ENCODE measurements at regions not wholly inside any gene's neighbourhood (a gene's known extent, or its start where the extent isn't known, plus 50 kb on each side); places are given as distances from the start of the nearest gene placed in this dataset.

GRCh38 chr11:28401446-28401845, 293.3 kb downstream of the METTL15 start (continued):
- no peak for TF ChIP-seq TSHZ2 (CRISPR knock-in tag; IDR thresholded peaks at IDR 0.05)
- TF ChIP-seq ZFP30 (CRISPR knock-in tag; IDR thresholded peaks at IDR 0.05), result no peak
- TF ChIP-seq CSDC2 (CRISPR knock-in tag; IDR thresholded peaks at IDR 0.05), result no peak
- TF ChIP-seq ZNF565 (CRISPR knock-in tag; conservative IDR thresholded peaks at IDR 0.05; ENCODE audit: low read depth), result no peak
- no peak for TF ChIP-seq ZNF8 (CRISPR knock-in tag; IDR thresholded peaks at IDR 0.05)
- no peak for TF ChIP-seq ZC3H10 (CRISPR knock-in tag; IDR thresholded peaks at IDR 0.05)
- TF ChIP-seq TOX (CRISPR knock-in tag; IDR thresholded peaks at IDR 0.05; ENCODE audit: borderline replicate concordance), result no peak

GRCh38 chr11:28400331-28401100, 292.3 kb downstream of the METTL15 start:
- no peak for TF ChIP-seq BACH2 (CRISPR knock-in tag; IDR thresholded peaks at IDR 0.05; ENCODE audit: borderline replicate concordance)
- ATAC-seq, result no peak

GRCh38 chr11:28393348-28393747, 285.2 kb downstream of the METTL15 start:
- ATAC-seq, result no peak
- TF ChIP-seq ESRRG (CRISPR knock-in tag; IDR thresholded peaks at IDR 0.05), result no peak
- no peak for TF ChIP-seq TSHZ2 (CRISPR knock-in tag; IDR thresholded peaks at IDR 0.05)
- no peak for TF ChIP-seq CSRNP3 (CRISPR knock-in tag; IDR thresholded peaks at IDR 0.05)
- no peak for TF ChIP-seq SNAI2 (CRISPR knock-in tag; IDR thresholded peaks at IDR 0.05)

- TF ChIP-seq ESRRG (CRISPR knock-in tag; IDR thresholded peaks at IDR 0.05), result no peak
- TF ChIP-seq TOX (CRISPR knock-in tag; IDR thresholded peaks at IDR 0.05; ENCODE audit: borderline replicate concordance), result no peak
- no peak for TF ChIP-seq RARB (CRISPR knock-in tag; IDR thresholded peaks at IDR 0.05)
- no peak for TF ChIP-seq ZNF565 (CRISPR knock-in tag; conservative IDR thresholded peaks at IDR 0.05; ENCODE audit: low read depth)
- TF ChIP-seq ZNF70 (CRISPR knock-in tag; IDR thresholded peaks at IDR 0.05), result no peak
- TF ChIP-seq TSHZ2 (CRISPR knock-in tag; IDR thresholded peaks at IDR 0.05), result no peak
- TF ChIP-seq ZFP30 (CRISPR knock-in tag; IDR thresholded peaks at IDR 0.05), result no peak
- no peak for TF ChIP-seq ISL1 (CRISPR knock-in tag; IDR thresholded peaks at IDR 0.05)
- TF ChIP-seq ARNTL (CRISPR knock-in tag; IDR thresholded peaks at IDR 0.05; ENCODE audit: borderline replicate concordance, low read depth), result no peak
- no peak for TF ChIP-seq GLIS3 (CRISPR knock-in tag; IDR thresholded peaks at IDR 0.05)
- no peak for ATAC-seq
These were observed 276.2 kb downstream of the METTL15 start for GRCh38 chr11:28384418-28384817.
